ENCODE measurements at regions not wholly inside any gene's neighbourhood (a gene's known extent, or its start where the extent isn't known, plus 50 kb on each side); places are given as distances from the start of the nearest gene placed in this dataset.
A peak's percentile ranks its signal among the peaks of the same experiment; 100 is the strongest.

- TF ChIP-seq, protein P1, sequence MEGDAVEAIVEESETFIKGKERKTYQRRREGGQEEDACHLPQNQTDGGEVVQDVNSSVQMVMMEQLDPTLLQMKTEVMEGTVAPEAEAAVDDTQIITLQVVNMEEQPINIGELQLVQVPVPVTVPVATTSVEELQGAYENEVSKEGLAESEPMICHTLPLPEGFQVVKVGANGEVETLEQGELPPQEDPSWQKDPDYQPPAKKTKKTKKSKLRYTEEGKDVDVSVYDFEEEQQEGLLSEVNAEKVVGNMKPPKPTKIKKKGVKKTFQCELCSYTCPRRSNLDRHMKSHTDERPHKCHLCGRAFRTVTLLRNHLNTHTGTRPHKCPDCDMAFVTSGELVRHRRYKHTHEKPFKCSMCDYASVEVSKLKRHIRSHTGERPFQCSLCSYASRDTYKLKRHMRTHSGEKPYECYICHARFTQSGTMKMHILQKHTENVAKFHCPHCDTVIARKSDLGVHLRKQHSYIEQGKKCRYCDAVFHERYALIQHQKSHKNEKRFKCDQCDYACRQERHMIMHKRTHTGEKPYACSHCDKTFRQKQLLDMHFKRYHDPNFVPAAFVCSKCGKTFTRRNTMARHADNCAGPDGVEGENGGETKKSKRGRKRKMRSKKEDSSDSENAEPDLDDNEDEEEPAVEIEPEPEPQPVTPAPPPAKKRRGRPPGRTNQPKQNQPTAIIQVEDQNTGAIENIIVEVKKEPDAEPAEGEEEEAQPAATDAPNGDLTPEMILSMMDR (conservative IDR thresholded peaks at IDR 0.05; ENCODE audit: low read length), result no peak
- peak; percentile 12 for DNase-seq (ENCODE audit: low read depth)
- no peak overlapping the region for H3K4me3 ChIP-seq (ENCODE audit: low read length)
Measured at GRCh38 chr2:186429104-186429503, 57.0 kb upstream of the ZC3H15 start.

- DNase-seq (ENCODE audit: low read depth), result no peak
Measured at GRCh38 chr2:186431306-186431705, 54.8 kb upstream of the ZC3H15 start.

DNA sequence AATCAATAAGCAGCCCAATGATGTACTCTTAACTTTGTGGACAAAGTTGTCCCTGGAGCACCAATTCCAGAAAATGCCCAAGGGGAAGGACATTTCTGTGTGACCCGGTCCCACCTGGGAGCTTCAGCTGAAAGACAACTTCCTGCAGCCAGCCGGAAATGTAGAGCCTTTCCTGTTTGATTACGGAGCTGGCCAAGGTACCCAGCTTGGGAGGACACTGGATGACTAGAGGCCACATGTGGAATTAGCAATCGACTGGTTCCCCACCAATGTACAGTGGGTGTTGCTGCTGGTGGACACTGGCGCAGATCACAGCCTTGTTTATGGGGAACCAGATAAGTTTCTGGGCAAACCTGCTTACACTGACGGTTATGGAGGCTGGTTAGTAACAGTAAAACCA, 53.0 kb upstream of the ZC3H15 start:
- no peak for DNase-seq (ENCODE audit: low read depth)
- H3K4me3 ChIP-seq (ENCODE audit: low read length), result no peak overlapping the region
- TF ChIP-seq, protein P1 (conservative IDR thresholded peaks at IDR 0.05; ENCODE audit: low read length), result no peak

More at GRCh38 chr2:186431306-186431705, 54.8 kb upstream of the ZC3H15 start:
- TF ChIP-seq, protein P1 (conservative IDR thresholded peaks at IDR 0.05; ENCODE audit: low read length), result no peak
- H3K4me3 ChIP-seq (ENCODE audit: low read length), result no peak overlapping the region

DNA sequence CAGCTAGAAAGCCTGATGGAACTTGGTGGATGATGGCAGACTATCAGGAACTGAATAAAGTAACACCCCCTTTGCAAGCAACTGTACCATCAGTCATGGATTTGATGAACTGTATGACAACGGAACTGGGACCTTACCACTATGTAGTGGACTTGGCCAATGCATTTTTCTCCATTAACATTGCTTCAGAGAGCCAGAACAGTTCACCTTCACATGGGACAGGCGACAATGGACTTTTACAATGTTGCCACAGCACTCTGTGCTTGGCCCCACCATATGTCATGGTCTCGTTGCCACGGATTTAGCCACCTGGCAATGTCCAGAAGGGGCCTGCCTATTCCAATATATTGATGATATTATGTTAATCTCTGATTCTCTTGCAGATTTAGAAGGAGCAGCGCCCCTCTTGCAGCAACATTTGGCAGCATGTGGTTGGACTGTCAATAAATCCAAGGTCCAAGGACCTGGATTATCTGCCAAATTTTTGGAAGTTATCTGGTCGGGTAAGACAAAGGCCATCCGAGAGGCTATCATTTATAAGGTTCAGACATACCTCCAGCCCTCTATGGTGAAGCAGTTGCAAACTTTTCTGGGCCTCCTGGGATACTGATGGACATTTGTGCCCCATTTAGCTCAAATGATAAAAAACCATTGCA, 52.2 kb upstream of the ZC3H15 start:
- no peak for DNase-seq (ENCODE audit: low read depth)
- TF ChIP-seq, protein P1 (conservative IDR thresholded peaks at IDR 0.05; ENCODE audit: low read length), result no peak
- H3K4me3 ChIP-seq (ENCODE audit: low read length), result no peak overlapping the region
